Keratinocyte (primary cell): ENCODE measurements at regions not wholly inside any gene's neighbourhood (a gene's known extent, or its start where the extent isn't known, plus 50 kb on each side); places are given as distances from the start of the nearest gene placed in this dataset.
"Not testable (repeated sequence)": the region's sequence is repeated elsewhere in the genome, so short reads cannot be mapped to it uniquely, and the experiment has no call there.

Experiments
- DNase-seq: peaks from one replicate; pipeline ENCODE4 v3.0.0-alpha.2; 2011; ENCODE audit warnings: low read depth, missing footprints, low spot score
- FAIRE-seq: peaks from 2 replicates; lab custom pipeline; 2011; peaks lifted over from hg19 to GRCh38; lab: Jason Lieb, UNC
- H2AFZ ChIP-seq: 2 replicates; pipeline ENCODE4 v1.6.0; 2012; ENCODE audit warnings: low read length, control low read depth, inconsistent platforms; ENCODE audit not compliant: control insufficient read depth
- H3K27ac ChIP-seq: 2 replicates; pipeline ENCODE4 v1.5.1; 2011; ENCODE audit warnings: low read length; ENCODE audit not compliant: control insufficient read depth, insufficient read depth
- H3K27me3 ChIP-seq: 3 replicates; pipeline ENCODE4 v1.6.0; 2011; ENCODE audit warnings: low read length; ENCODE audit not compliant: control insufficient read depth, insufficient read depth; ENCODE audit errors: extremely low read depth
- H3K36me3 ChIP-seq, 2 experiments: 2 replicates in 1 of 2; 3 replicates in 1 of 2; pipeline ENCODE4 v1.5.1; 2011; ENCODE audit warnings: low read length in 2 of 2, mild to moderate bottlenecking in 1 of 2; ENCODE audit not compliant: control insufficient read depth in 2 of 2, insufficient read depth in 2 of 2; ENCODE audit errors: extremely low read depth in 1 of 2
- H3K4me1 ChIP-seq: 3 replicates; pipeline ENCODE4 v1.5.1; 2011; ENCODE audit warnings: low read length; ENCODE audit not compliant: control insufficient read depth, insufficient read depth; ENCODE audit errors: extremely low read depth
- H3K4me2 ChIP-seq: 3 replicates; pipeline ENCODE4 v1.6.0; 2011; ENCODE audit warnings: low read depth, low read length; ENCODE audit not compliant: control insufficient read depth, insufficient read depth; ENCODE audit errors: extremely low read depth
- H3K4me3 ChIP-seq, 3 experiments: fragments of 200-600 bp in 1 of 3; sonication (generic) in 1 of 3; 2 replicates in 2 of 3; 3 replicates in 1 of 3; pipeline ENCODE4 v1.5.1; 2011 to 2016; ENCODE audit warnings: low read length in 3 of 3, mild to moderate bottlenecking in 3 of 3, control low read depth in 2 of 3, inconsistent platforms in 1 of 3, low read depth in 1 of 3, mixed read lengths in 1 of 3, mixed run types in 1 of 3, moderate library complexity in 1 of 3; ENCODE audit not compliant: control insufficient read depth in 2 of 3, insufficient read depth in 2 of 3; ENCODE audit errors: extremely low read depth in 1 of 3
- H3K79me2 ChIP-seq: 2 replicates; pipeline ENCODE4 v1.6.0; 2012; ENCODE audit warnings: low read length; ENCODE audit not compliant: control insufficient read depth, insufficient read depth
- H3K9ac ChIP-seq: 3 replicates; pipeline ENCODE4 v1.6.0; 2011; ENCODE audit warnings: low read length; ENCODE audit not compliant: control insufficient read depth, insufficient read depth; ENCODE audit errors: extremely low read depth
- H3K9me1 ChIP-seq: 3 replicates; pipeline ENCODE4 v1.6.0; 2011; ENCODE audit warnings: low read length; ENCODE audit not compliant: control insufficient read depth, insufficient read depth; ENCODE audit errors: extremely low read depth
- H3K9me3 ChIP-seq: 2 replicates; pipeline ENCODE4 v1.5.1; 2012; ENCODE audit warnings: low read depth, low read length; ENCODE audit not compliant: control insufficient read depth
- H4K20me1 ChIP-seq: 3 replicates; pipeline ENCODE4 v1.6.0; 2011; ENCODE audit warnings: low read length; ENCODE audit not compliant: control insufficient read depth, insufficient read depth; ENCODE audit errors: extremely low read depth
- dilution Hi-C: fragments of 300-500 bp; cut with MboI; formaldehyde crosslinking; loops from one replicate; pipeline ENCODE4 v1.7.0; 2020; ENCODE audit warnings: low sequenced_read_pairs; ENCODE audit not compliant: extremely low pct_ligation_motif_present

DNA sequence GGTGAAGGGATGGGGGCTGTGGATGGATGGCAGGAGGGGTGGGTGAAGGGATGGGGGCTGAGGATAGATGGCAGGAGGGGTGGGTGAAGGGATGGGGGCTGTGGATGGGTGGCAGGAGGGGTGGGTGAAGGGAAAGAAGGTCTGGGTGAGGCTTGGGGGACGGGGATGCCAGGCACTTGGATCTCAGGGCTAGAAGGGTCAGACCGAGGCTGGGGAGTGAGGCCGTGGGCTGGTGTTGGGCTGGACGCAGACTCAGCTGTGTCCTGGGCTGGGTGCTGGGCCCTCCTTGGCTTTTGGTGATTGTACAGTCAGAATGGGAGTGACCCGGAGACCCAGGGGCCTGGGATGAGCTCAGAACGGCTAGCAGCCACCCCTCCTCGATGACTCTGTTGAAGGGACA, 192.4 kb downstream of the TMEM121 start:
- H3K36me3 ChIP-seq, H3K4me2 ChIP-seq, H2AFZ ChIP-seq, H3K27me3 ChIP-seq, DNase-seq, dilution Hi-C loops, H3K9me1 ChIP-seq, H3K79me2 ChIP-seq, H3K9me3 ChIP-seq, H3K9ac ChIP-seq, FAIRE-seq, H4K20me1 ChIP-seq, H3K4me1 ChIP-seq, H3K4me3 ChIP-seq, H3K27ac ChIP-seq: not testable (repeated sequence)

DNA sequence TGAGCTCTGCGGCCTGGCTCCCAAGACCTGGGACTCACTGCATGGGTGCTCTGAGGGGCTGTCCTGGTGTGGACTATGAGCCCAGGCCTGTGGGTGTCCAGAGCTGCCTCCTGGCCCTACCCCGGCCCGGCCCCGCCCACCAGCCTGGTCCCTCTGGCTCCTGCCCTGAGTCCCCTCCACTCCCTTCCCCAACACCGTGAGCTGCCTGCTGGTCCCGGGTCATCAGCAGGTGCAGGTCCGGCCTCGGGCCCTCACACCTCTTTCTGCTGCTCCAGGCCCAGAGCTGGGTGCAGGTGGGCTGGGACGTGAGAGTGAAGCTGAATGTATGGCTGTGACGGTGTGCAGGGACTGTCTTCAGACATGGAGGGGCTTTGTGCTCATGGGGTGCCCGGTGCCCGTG, 193.7 kb downstream of the TMEM121 start:
- dilution Hi-C loops, H3K9me3 ChIP-seq, H2AFZ ChIP-seq, H3K9me1 ChIP-seq, H3K27me3 ChIP-seq, H3K9ac ChIP-seq, H3K79me2 ChIP-seq, H3K27ac ChIP-seq, H3K4me3 ChIP-seq, FAIRE-seq, H4K20me1 ChIP-seq, DNase-seq, H3K4me2 ChIP-seq, H3K4me1 ChIP-seq, H3K36me3 ChIP-seq: not testable (repeated sequence)

DNA sequence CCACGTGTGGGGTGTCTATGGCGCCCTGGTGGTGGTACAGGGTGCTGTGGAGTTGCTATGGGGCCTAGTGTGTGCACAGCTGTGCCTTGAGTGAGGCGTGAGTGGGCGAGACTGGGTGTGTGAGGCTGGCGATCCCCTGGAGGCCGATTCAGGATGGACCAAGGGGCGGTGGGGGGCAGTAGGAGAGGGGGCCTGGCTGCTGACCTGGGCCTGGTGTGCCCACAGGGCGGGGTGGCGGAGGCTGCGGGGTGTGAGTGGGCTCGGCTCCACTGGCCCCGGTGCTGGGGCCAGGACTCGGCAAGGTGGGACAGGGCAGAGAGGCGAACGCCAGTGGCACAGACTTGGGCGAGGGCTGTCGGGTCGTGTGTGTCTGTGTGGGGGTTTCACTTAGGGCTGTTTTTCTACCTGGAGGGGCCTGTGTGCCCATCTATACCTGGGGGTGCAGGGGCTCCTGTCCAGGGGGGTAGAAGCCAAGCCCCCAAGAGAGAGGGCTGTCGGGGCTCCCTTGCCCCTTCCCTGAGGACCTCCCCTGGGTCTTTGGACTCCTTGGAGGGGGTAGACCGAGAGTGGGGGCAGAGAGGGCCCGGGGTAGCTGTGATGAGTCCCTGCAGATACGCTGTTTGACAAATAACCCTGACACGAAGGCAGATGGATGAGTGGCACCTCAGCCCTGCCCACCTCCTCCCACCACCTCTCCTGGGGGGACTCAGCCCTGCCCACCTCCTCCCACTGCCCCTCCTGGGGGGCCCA, 194.6 kb downstream of the TMEM121 start:
- H4K20me1 ChIP-seq, H3K4me3 ChIP-seq, DNase-seq, H3K79me2 ChIP-seq, H2AFZ ChIP-seq, dilution Hi-C loops, H3K9me1 ChIP-seq, H3K9me3 ChIP-seq, H3K27me3 ChIP-seq, H3K4me2 ChIP-seq, H3K4me1 ChIP-seq, H3K36me3 ChIP-seq, H3K27ac ChIP-seq, FAIRE-seq, H3K9ac ChIP-seq: not testable (repeated sequence)

DNA sequence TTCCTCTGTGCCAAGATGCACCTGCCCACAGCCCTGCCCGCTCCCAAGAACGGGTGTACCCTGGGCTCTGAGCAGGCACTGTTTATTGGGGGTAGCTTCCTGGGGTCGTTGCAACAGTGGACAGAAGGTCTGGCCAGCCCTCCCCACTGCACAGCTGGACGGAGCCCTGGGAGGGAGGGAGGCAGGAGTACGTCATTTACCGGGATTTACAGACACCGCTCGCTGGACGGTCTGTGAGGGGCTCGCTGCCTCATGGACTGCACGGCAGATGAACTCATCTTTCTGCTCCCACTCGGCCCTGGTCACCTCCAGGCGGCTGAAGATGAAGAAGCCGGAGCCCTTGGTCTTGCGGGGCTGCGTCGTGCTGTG, 195.2 kb downstream of the TMEM121 start:
- H3K4me3 ChIP-seq, DNase-seq, dilution Hi-C loops, FAIRE-seq, H3K9me1 ChIP-seq, H3K9me3 ChIP-seq, H3K79me2 ChIP-seq, H3K36me3 ChIP-seq, H3K4me1 ChIP-seq, H3K4me2 ChIP-seq, H3K27ac ChIP-seq, H3K27me3 ChIP-seq, H3K9ac ChIP-seq, H4K20me1 ChIP-seq, H2AFZ ChIP-seq: not testable (repeated sequence)

DNA sequence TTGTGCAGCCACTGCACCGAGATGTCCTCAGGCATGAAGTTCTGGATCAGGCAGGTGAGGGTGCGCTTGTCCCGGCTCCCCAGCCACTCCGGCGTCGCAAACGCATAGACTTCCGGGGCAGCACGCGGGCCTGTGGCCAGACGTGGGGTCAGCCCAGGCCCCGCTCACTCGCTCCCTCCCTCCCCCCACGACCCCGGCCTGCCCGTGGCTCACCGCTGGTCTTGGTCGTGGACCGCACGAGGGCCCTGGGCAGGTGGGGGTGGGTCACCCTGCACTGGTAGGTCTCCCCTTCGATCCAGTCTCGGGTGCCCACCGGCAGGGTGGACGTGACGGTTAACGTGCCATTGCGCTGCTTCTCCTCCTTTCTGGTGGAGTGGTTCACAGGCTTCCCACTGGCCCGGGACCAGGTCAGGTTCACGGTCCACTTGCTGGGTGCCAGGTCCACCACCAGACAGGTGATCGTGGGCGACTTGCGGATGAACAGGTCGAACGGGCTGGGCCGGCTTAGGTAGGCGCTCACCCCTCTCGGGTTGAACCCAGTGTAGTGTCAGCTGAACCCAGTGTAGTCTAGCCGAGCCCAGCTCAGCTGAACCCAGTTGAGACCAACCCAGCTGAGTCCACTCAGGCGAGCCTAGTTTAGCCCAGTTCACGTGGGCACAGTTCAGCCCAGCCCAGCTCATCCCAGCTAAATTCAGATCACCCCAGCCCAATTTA, 195.8 kb downstream of the TMEM121 start:
- H3K9ac ChIP-seq, H3K4me3 ChIP-seq, FAIRE-seq, H3K27me3 ChIP-seq, H3K4me2 ChIP-seq, dilution Hi-C loops, H3K36me3 ChIP-seq, H3K79me2 ChIP-seq, H4K20me1 ChIP-seq, H3K9me3 ChIP-seq, H3K4me1 ChIP-seq, DNase-seq, H2AFZ ChIP-seq, H3K27ac ChIP-seq, H3K9me1 ChIP-seq: not testable (repeated sequence)
